Ovary (tissue), 3 donors: ENCODE measurements at regions not wholly inside any gene's neighbourhood (a gene's known extent, or its start where the extent isn't known, plus 50 kb on each side); places are given as distances from the start of the nearest gene placed in this dataset.

Source experiments
- EP300 ChIP-seq: sonication (generic); formaldehyde crosslinking; IDR thresholded peaks from one replicate; pipeline ENCODE4 v1.6.1; 2017; ENCODE audit warnings: antibody characterized with exemption
- POLR2A ChIP-seq: fragments of 450-650 bp; IDR thresholded peaks from one replicate; pipeline ENCODE4 v1.6.1; 2017; ENCODE audit warnings: antibody characterized with exemption, mild to moderate bottlenecking, moderate library complexity
- TF ChIP-seq, protein P1 (sequence below), 3 donors: fragments of 450-650 bp in 2 of 3; fragments of 200-600 bp in 1 of 3; IDR thresholded peaks; one replicate each; pipeline versions ENCODE4 v1.5.1 to v1.8.0; 2016 to 2022; ENCODE audit warnings: antibody characterized with exemption in 3 of 3, mild to moderate bottlenecking in 1 of 3
- donor health status: DM: no; HTN: no; CAD: no.

DNA sequence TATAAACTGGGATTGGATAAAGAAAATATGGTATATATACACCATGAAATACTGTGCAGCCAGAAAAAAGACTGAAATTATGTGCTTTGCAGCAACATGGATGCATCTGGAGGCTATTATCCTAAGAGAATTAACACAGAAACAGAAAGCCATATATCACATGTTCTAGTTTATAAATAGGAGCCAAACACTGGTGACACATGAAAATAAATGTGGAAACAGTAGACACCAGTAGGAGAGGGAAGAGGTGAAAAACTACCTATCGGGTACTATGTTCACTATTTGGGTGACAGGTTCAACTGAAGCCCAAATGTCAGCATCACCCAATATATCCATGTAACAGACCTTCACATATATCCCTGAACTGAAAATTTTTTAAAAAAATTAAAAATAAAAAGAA is 725.1 kb downstream of the C4orf33 start:
- TF ChIP-seq, protein P1, sequence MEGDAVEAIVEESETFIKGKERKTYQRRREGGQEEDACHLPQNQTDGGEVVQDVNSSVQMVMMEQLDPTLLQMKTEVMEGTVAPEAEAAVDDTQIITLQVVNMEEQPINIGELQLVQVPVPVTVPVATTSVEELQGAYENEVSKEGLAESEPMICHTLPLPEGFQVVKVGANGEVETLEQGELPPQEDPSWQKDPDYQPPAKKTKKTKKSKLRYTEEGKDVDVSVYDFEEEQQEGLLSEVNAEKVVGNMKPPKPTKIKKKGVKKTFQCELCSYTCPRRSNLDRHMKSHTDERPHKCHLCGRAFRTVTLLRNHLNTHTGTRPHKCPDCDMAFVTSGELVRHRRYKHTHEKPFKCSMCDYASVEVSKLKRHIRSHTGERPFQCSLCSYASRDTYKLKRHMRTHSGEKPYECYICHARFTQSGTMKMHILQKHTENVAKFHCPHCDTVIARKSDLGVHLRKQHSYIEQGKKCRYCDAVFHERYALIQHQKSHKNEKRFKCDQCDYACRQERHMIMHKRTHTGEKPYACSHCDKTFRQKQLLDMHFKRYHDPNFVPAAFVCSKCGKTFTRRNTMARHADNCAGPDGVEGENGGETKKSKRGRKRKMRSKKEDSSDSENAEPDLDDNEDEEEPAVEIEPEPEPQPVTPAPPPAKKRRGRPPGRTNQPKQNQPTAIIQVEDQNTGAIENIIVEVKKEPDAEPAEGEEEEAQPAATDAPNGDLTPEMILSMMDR (IDR thresholded peaks at IDR 0.05): no peak
- no peak for TF ChIP-seq POLR2A
- TF ChIP-seq EP300: no peak
